Nephron progenitor cell (in vitro differentiated cells): ENCODE measurements at regions not wholly inside any gene's neighbourhood (a gene's known extent, or its start where the extent isn't known, plus 50 kb on each side); places are given as distances from the start of the nearest gene placed in this dataset.

Source experiments
- DNase-seq: peaks from one replicate; pipeline ENCODE4 v3.0.0; 2021
- H3K27ac Mint-ChIP-seq: 2 replicates; pipeline ENCODE4 v1.8.0; 2021; ENCODE audit warnings: mild to moderate bottlenecking, moderate library complexity, mixed read lengths
- H3K27me3 Mint-ChIP-seq: 2 replicates; pipeline ENCODE4 v1.8.0; 2021; ENCODE audit warnings: mild to moderate bottlenecking, low read depth, mixed read lengths; ENCODE audit not compliant: poor library complexity
- H3K36me3 Mint-ChIP-seq: 2 replicates; pipeline ENCODE4 v1.8.0; 2021; ENCODE audit warnings: low read depth, mixed read lengths
- H3K4me1 Mint-ChIP-seq: 2 replicates; pipeline ENCODE4 v1.8.0; 2021; ENCODE audit warnings: mixed read lengths
- H3K4me3 Mint-ChIP-seq: 2 replicates; pipeline ENCODE4 v1.8.0; 2021; ENCODE audit warnings: mild to moderate bottlenecking, moderate library complexity, mixed read lengths
- H3K9me3 Mint-ChIP-seq: 2 replicates; pipeline ENCODE4 v1.8.0; 2021; ENCODE audit warnings: mild to moderate bottlenecking, moderate library complexity, mixed read lengths
- TF ChIP-seq, protein P1 (sequence below): fragments of 200-600 bp; sonication (generic); IDR thresholded peaks from 2 replicates; pipeline ENCODE4 v1.5.0; 2021; ENCODE audit warnings: antibody characterized with exemption

DNA sequence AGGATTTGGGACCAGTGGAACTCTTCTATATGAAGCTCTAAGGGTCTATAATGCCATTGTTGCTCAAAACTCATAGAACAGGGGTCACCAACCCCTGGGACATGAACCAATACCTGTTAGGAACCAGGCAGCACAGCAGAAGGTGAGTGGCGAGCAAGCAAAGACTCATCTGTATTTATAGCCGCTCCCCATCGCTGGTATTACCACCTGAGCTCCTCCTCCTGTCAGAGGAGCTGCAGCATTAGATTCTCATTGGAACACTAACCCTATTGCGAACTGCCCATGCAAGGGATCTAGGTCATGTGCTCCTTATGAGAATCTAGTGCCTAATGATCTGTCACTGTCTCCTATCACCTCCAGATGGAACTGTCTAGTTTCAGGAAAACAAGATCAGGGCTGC, 237.5 kb downstream of the C6orf118 start:
- Mint-ChIP-seq H3K27me3 (peaks cover 10% of the 10 kb centered on the region), H3K27ac (no peak overlapping the region), H3K4me1 (peaks cover 15% of the 10 kb centered on the region), H3K36me3 (no peaks in the 10 kb centered on the region), H3K9me3 (peaks cover 4% of the 10 kb centered on the region), H3K4me3 (no peak overlapping the region)
- DNase-seq = no peak
- TF ChIP-seq, protein P1, sequence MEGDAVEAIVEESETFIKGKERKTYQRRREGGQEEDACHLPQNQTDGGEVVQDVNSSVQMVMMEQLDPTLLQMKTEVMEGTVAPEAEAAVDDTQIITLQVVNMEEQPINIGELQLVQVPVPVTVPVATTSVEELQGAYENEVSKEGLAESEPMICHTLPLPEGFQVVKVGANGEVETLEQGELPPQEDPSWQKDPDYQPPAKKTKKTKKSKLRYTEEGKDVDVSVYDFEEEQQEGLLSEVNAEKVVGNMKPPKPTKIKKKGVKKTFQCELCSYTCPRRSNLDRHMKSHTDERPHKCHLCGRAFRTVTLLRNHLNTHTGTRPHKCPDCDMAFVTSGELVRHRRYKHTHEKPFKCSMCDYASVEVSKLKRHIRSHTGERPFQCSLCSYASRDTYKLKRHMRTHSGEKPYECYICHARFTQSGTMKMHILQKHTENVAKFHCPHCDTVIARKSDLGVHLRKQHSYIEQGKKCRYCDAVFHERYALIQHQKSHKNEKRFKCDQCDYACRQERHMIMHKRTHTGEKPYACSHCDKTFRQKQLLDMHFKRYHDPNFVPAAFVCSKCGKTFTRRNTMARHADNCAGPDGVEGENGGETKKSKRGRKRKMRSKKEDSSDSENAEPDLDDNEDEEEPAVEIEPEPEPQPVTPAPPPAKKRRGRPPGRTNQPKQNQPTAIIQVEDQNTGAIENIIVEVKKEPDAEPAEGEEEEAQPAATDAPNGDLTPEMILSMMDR = no peak

DNA sequence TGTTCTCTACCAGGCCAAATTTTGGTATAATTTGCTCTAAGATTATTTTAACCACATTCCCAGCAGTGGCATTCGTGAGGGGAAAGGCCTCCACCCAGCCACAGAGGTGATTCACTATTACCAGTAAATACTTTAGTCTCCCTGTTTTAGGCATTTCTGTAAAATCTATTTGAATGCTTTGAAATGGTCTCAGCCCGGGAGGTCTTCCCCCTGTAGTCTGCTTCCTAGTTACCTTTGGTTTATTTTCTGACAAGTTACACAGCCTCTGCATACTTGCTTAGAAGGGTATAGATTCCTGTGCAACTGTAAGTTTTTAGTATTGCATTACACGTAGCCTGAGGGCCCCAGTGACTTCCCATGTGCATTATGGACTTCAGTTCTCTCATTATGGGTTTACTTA, 248.7 kb downstream of the C6orf118 start:
- Mint-ChIP-seq H3K27me3 (peaks cover 3% of the 10 kb centered on the region), H3K36me3 (peaks cover 10% of the 10 kb centered on the region), H3K9me3 (peaks cover 40% of the 10 kb centered on the region), H3K27ac (no peak overlapping the region), H3K4me3 (no peak overlapping the region), H3K4me1 (peaks cover 8% of the 10 kb centered on the region)
- TF ChIP-seq, protein P1 = no peak
- no peak for DNase-seq

DNA sequence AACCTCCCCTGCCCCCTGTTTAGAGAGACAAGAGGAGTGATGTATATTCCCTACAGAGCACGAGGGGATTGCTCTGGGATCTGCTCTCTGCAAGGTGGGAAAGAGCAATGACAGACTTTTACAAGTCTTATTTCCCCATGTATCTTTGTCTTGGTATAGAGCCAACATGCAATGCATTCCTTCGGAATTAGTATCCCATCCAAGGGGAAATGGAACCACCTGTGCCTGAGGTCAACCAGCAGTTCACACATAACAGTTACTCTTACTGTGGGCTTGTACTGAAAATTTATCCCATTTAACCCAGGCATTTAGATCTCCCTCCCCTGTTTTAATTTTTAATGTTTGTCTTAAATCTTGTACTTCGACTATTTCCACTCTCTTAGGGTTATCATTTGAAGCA, 250.4 kb downstream of the C6orf118 start:
- peaks cover 3% of the 10 kb centered on the region for H3K27me3 Mint-ChIP-seq
- TF ChIP-seq, protein P1 = no peak
- peaks cover 7% of the 10 kb centered on the region for H3K4me1 Mint-ChIP-seq
- DNase-seq = no peak
- peaks cover 26% of the 10 kb centered on the region for H3K9me3 Mint-ChIP-seq
- H3K27ac Mint-ChIP-seq = no peak overlapping the region
- H3K4me3 Mint-ChIP-seq = no peak overlapping the region
- H3K36me3 Mint-ChIP-seq = peaks cover 4% of the 10 kb centered on the region

DNA sequence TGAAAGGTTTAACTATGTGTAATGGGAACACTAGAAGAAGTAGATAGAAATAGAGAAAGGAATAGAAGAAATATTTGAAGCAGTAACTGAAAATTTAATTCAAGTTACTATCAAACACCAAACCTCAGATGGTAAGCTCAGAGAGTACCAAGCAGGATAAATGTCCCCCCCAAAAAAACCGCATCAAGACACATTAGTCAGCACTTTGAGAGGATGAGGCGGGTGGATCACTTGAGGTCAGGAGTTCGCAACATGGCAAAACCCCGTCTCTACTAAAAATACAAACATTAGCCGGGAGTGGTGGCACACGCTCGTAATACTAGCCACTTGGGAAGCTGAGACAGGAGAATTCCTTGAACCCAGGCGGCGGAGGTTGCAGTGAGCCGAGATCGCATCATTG, 253.1 kb downstream of the C6orf118 start:
- H3K27ac Mint-ChIP-seq = peak overlapping the region; percentile 17
- H3K36me3 Mint-ChIP-seq = peaks cover 8% of the 10 kb centered on the region
- no peak for DNase-seq
- TF ChIP-seq, protein P1 = no peak
- peaks cover 3% of the 10 kb centered on the region for H3K27me3 Mint-ChIP-seq
- peaks cover 7% of the 10 kb centered on the region for H3K4me1 Mint-ChIP-seq
- H3K9me3 Mint-ChIP-seq = peaks cover 27% of the 10 kb centered on the region
- H3K4me3 Mint-ChIP-seq = no peak overlapping the region

DNA sequence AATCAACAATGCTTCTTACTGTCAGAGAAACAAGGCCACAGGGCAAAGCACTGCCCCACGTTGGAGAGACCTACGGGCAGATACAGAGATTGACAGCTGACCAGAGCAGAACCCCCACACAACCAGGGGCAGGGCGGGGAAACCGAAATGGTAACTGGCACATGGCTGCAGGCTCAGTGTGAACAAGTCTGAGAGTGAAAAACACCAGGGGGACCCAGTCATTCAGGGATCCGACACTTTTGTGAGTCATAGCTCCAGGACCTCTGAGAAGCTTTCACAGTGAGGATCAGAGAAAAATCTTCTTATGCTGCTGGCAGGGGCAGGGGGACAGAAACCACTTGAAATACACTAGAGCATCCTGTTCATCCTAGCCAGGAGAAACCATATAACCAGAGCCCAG, 254.2 kb downstream of the C6orf118 start:
- H3K36me3 Mint-ChIP-seq = peaks cover 9% of the 10 kb centered on the region
- H3K4me3 Mint-ChIP-seq = no peak overlapping the region
- no peaks in the 10 kb centered on the region for H3K27me3 Mint-ChIP-seq
- DNase-seq = no peak
- peaks cover 30% of the 10 kb centered on the region for H3K9me3 Mint-ChIP-seq
- TF ChIP-seq, protein P1 = no peak
- H3K4me1 Mint-ChIP-seq = peaks cover 7% of the 10 kb centered on the region
- H3K27ac Mint-ChIP-seq = no peak overlapping the region

DNA sequence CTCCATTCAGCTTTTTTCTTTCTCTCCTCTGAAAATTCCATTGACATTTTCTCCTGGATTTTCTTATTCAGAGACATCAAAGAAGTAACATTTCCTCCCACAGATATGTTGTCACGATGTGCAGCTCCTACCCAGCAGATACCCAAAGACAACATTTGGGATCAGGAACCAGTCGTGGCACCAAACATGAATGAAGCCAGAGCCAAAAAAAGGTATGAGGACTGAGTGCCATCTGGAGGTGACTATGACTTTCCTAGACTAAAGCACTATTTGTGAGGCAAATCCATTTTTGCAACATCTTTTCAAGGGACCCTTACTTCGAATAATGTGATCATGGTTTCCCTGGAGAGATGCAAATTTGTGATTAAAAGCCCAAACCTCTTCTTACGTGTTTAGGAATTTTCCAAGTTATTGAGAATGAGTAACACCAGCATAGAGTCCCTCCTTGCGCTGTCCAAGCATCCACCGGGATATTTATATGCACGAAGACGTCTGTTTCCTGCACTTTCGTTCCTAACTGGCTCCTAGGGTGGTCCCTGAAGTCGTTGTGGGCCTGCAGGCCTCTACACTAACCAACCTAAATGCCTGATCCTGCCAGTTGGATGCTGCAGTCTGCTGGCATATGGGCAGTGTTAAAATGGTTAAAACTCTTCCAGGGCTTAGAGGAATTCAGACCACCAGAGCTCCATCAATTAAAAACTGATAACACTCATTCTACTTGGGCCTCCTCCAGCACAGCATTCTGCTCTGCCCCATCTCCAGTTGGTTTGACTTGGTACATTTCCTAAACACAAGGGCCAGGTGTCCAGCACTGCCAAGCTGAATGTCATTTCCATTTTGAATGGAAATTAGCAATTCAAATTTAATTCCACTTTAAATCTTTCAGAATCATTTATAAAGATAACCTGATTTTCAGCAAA, 256.6 kb downstream of the C6orf118 start:
- H3K9me3 Mint-ChIP-seq = peaks cover 54% of the 10 kb centered on the region
- H3K36me3 Mint-ChIP-seq = peaks cover 14% of the 10 kb centered on the region
- DNase-seq = no peak
- H3K27ac Mint-ChIP-seq = no peak overlapping the region
- TF ChIP-seq, protein P1 = no peak
- no peak overlapping the region for H3K4me3 Mint-ChIP-seq
- H3K27me3 Mint-ChIP-seq = no peaks in the 10 kb centered on the region
- peaks cover 7% of the 10 kb centered on the region for H3K4me1 Mint-ChIP-seq
